ENCODE measurements at regions not wholly inside any gene's neighbourhood (a gene's known extent, or its start where the extent isn't known, plus 50 kb on each side); places are given as distances from the start of the nearest gene placed in this dataset.

GRCh38 chr3:82473864-82474541 is 712.6 kb upstream of the GBE1 start:
- no peak for TF ChIP-seq SIN3A (IDR thresholded peaks at IDR 0.05; ENCODE audit: borderline replicate concordance, insufficient read depth, low read length)
- no peak for TF ChIP-seq FOXP2 (optimal IDR thresholded peaks at IDR 0.05; ENCODE audit: borderline replicate concordance, extremely low read depth, extremely low read length, insufficient read depth)
- TF ChIP-seq, protein P1, sequence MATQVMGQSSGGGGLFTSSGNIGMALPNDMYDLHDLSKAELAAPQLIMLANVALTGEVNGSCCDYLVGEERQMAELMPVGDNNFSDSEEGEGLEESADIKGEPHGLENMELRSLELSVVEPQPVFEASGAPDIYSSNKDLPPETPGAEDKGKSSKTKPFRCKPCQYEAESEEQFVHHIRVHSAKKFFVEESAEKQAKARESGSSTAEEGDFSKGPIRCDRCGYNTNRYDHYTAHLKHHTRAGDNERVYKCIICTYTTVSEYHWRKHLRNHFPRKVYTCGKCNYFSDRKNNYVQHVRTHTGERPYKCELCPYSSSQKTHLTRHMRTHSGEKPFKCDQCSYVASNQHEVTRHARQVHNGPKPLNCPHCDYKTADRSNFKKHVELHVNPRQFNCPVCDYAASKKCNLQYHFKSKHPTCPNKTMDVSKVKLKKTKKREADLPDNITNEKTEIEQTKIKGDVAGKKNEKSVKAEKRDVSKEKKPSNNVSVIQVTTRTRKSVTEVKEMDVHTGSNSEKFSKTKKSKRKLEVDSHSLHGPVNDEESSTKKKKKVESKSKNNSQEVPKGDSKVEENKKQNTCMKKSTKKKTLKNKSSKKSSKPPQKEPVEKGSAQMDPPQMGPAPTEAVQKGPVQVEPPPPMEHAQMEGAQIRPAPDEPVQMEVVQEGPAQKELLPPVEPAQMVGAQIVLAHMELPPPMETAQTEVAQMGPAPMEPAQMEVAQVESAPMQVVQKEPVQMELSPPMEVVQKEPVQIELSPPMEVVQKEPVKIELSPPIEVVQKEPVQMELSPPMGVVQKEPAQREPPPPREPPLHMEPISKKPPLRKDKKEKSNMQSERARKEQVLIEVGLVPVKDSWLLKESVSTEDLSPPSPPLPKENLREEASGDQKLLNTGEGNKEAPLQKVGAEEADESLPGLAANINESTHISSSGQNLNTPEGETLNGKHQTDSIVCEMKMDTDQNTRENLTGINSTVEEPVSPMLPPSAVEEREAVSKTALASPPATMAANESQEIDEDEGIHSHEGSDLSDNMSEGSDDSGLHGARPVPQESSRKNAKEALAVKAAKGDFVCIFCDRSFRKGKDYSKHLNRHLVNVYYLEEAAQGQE (IDR thresholded peaks at IDR 0.05; ENCODE audit: insufficient read depth in 1 of 2, low read depth in 2 of 2, low read length in 2 of 2), result no peak
- no peak for TF ChIP-seq TAF1 (IDR thresholded peaks at IDR 0.05; ENCODE audit: borderline replicate concordance, insufficient read depth, low read length)
- TF ChIP-seq POLR2AphosphoS5 (IDR thresholded peaks at IDR 0.05; ENCODE audit: low read depth, low read length), result no peak

DNA sequence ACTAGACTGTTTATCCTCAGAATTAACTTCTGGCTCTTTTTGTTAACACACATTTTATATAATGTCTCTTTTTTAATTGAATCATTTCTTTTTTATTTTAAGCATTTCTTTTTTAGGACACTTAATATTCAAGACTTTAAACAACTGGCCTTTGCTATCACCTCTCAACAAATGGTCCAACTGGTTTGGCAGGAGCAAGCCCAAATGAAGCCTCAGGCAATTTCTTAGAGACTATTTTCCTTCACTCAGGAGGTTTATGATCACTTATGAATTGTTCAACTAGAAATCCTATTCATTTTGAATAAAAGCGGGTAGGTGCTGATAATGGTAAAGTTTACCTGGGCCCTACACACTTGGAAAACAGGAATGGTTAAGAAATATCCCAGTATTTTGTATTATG is 705.6 kb upstream of the GBE1 start:
- TF ChIP-seq, protein P1 (IDR thresholded peaks at IDR 0.05; ENCODE audit: insufficient read depth in 1 of 2, low read depth in 2 of 2, low read length in 2 of 2), result no peak
- TF ChIP-seq TAF1 (IDR thresholded peaks at IDR 0.05; ENCODE audit: borderline replicate concordance, insufficient read depth, low read length) (no peak), POLR2AphosphoS5 (IDR thresholded peaks at IDR 0.05; ENCODE audit: low read depth, low read length) (no peak), SIN3A (IDR thresholded peaks at IDR 0.05; ENCODE audit: borderline replicate concordance, insufficient read depth, low read length) (no peak), FOXP2 (optimal IDR thresholded peaks at IDR 0.05; ENCODE audit: borderline replicate concordance, extremely low read depth, extremely low read length, insufficient read depth) (no peak)

- TF ChIP-seq POLR2AphosphoS5 (IDR thresholded peaks at IDR 0.05; ENCODE audit: low read depth, low read length), result no peak
- TF ChIP-seq, protein P1 (IDR thresholded peaks at IDR 0.05; ENCODE audit: insufficient read depth in 1 of 2, low read depth in 2 of 2, low read length in 2 of 2), result no peak
- TF ChIP-seq FOXP2 (optimal IDR thresholded peaks at IDR 0.05; ENCODE audit: borderline replicate concordance, extremely low read depth, extremely low read length, insufficient read depth), result no peak
- TF ChIP-seq SIN3A (IDR thresholded peaks at IDR 0.05; ENCODE audit: borderline replicate concordance, insufficient read depth, low read length), result no peak
- TF ChIP-seq TAF1 (IDR thresholded peaks at IDR 0.05; ENCODE audit: borderline replicate concordance, insufficient read depth, low read length), result no peak
Observed at GRCh38 chr3:82462977-82463376, 701.5 kb upstream of the GBE1 start.

- no peak for TF ChIP-seq TAF1 (IDR thresholded peaks at IDR 0.05; ENCODE audit: borderline replicate concordance, insufficient read depth, low read length)
- TF ChIP-seq, protein P1 (IDR thresholded peaks at IDR 0.05; ENCODE audit: insufficient read depth in 1 of 2, low read depth in 2 of 2, low read length in 2 of 2), result no peak
- TF ChIP-seq POLR2AphosphoS5 (IDR thresholded peaks at IDR 0.05; ENCODE audit: low read depth, low read length), result no peak
- no peak for TF ChIP-seq SIN3A (IDR thresholded peaks at IDR 0.05; ENCODE audit: borderline replicate concordance, insufficient read depth, low read length)
- TF ChIP-seq FOXP2 (optimal IDR thresholded peaks at IDR 0.05; ENCODE audit: borderline replicate concordance, extremely low read depth, extremely low read length, insufficient read depth), result no peak
Observed at GRCh38 chr3:82461049-82461889, 699.8 kb upstream of the GBE1 start.
